ENCODE measurements at regions not wholly inside any gene's neighbourhood (a gene's known extent, or its start where the extent isn't known, plus 50 kb on each side); places are given as distances from the start of the nearest gene placed in this dataset.

GRCh38 chr4:178083968-178084367 is 641.7 kb upstream of the AGA start:
- Histone ChIP-seq H3K27ac (ENCODE audit: low read depth, low read length) (no peak overlapping the region), H2AFZ (ENCODE audit: low read depth, low read length, poor library complexity, severe bottlenecking) (no peak overlapping the region), H3K4me3 (replicated peaks in 1 of 2; ENCODE audit: low read depth in 1 of 2, low read length in 2 of 2) (no peak overlapping the region), H3K4me2 (ENCODE audit: low read length) (no peak overlapping the region), H3K9me2 (ENCODE audit: insufficient read depth) (no peaks in the 10 kb centered on the region), H3K9me3 (ENCODE audit: control insufficient read depth in 1 of 2, insufficient read depth in 1 of 2, low read depth in 1 of 2, low read length in 2 of 2) (no peaks in the 10 kb centered on the region), H3K27me3 (ENCODE audit: insufficient read depth, low read length) (no peaks in the 10 kb centered on the region), H3K36me3 (ENCODE audit: control insufficient read depth in 1 of 2, insufficient read depth in 2 of 2, low read length in 2 of 2) (no peaks in the 10 kb centered on the region), H3K9ac (ENCODE audit: low read length) (no peak overlapping the region), H4K20me1 (ENCODE audit: insufficient read depth) (no peaks in the 10 kb centered on the region), H3K4me1 (ENCODE audit: control insufficient read depth in 1 of 2, insufficient read depth in 2 of 2, low read length in 2 of 2) (no peaks in the 10 kb centered on the region), H3K79me2 (ENCODE audit: insufficient read depth, low read length) (no peaks in the 10 kb centered on the region)
- BruUV-seq (replicated peaks), result no TSS peak
- no peak for ATAC-seq
- intact Hi-C loops (cut with micrococcal nuclease), result no loop called here
- DNase-seq (ENCODE audit: low read depth, low spot score), result no peak
- ChIA-PET POLR2A (no interaction called here), CTCF (no interaction called here), RAD21 (ENCODE audit: low non-redundant PET in 1 of 2, low total read pairs in 2 of 2, uncharacterized antibody in 2 of 2, unreplicated experiment in 2 of 2) (no interaction called here)
- TF ChIP-seq EGR1 (IDR thresholded peaks at IDR 0.05; ENCODE audit: low read depth) (no peak), ATF3 (IDR thresholded peaks at IDR 0.05) (no peak), CBX3 (IDR thresholded peaks at IDR 0.05; ENCODE audit: low read depth) (no peak), SP1 (IDR thresholded peaks at IDR 0.05; ENCODE audit: low read depth) (no peak), RAD21 (IDR thresholded peaks at IDR 0.05; ENCODE audit: low read depth) (no peak), SIN3A (IDR thresholded peaks at IDR 0.05; ENCODE audit: low read depth) (no peak), TCF7L2 (IDR thresholded peaks at IDR 0.05; ENCODE audit: borderline replicate concordance, extremely low read depth, insufficient read depth, insufficient read length) (no peak), CEBPB (IDR thresholded peaks at IDR 0.05; ENCODE audit: low read depth) (no peak), EZH2phosphoT487 (IDR thresholded peaks at IDR 0.05; ENCODE audit: borderline replicate concordance) (no peak), JUND (IDR thresholded peaks at IDR 0.05) (no peak), SRF (IDR thresholded peaks at IDR 0.05; ENCODE audit: low read depth) (no peak), FOSL1 (IDR thresholded peaks at IDR 0.05; ENCODE audit: low read depth) (no peak), YY1 (IDR thresholded peaks at IDR 0.05; ENCODE audit: extremely low read depth, insufficient replicate concordance, low read depth, low read length) (no peak), POLR2AphosphoS5 (IDR thresholded peaks at IDR 0.05; ENCODE audit: low read depth, low read length) (no peak), ELF1 (IDR thresholded peaks at IDR 0.05; ENCODE audit: borderline replicate concordance, low read depth) (no peak), ZNF274 (IDR thresholded peaks at IDR 0.05; ENCODE audit: low read depth, low read length) (no peak)

All from HCT116 (cell line).